Panc1 (cell line): ENCODE measurements at regions not wholly inside any gene's neighbourhood (a gene's known extent, or its start where the extent isn't known, plus 50 kb on each side); places are given as distances from the start of the nearest gene placed in this dataset.

Source experiments
- ATAC-seq: fragments of 200-7000 bp; cut with Tn5 transposase; 2 replicates; pipeline ENCODE4 v1.9.1; 2020; ENCODE audit warnings: mild to moderate bottlenecking, moderate library complexity
- BruUV-seq: library from RNA; stranded (reverse); fragments of 400-500 nt; replicated peaks from 2 replicates; lab custom pipeline; 2021; lab: Mats Ljungman, UMichigan
- CTCF ChIA-PET: fragments of 300-600 bp; sonication (Branson Sonifier 250); formaldehyde crosslinking; loops from one replicate; lab custom pipeline; 2022; ENCODE audit warnings: antibody characterized with exemption; lab: Charles Lee
- POLR2A ChIA-PET: fragments of 300-600 bp; sonication (Branson Sonifier 250); formaldehyde crosslinking; loops from one replicate; lab custom pipeline; 2022; ENCODE audit warnings: antibody characterized with exemption; lab: Charles Lee
- DNase-seq: peaks from one replicate; pipeline ENCODE4 v3.0.0-alpha.2; 2010; ENCODE audit warnings: low read depth, low spot score
- H3K27ac ChIP-seq: 2 replicates; pipeline ENCODE4 v1.5.1; 2011; ENCODE audit warnings: mild to moderate bottlenecking, low read length, inconsistent platforms
- H3K27me3 ChIP-seq: fragments of 200-500 bp; sonication (Bioruptor generic); 2 replicates; pipeline ENCODE4 v1.6.0; 2014; ENCODE audit warnings: low read length, inconsistent platforms; ENCODE audit not compliant: control insufficient read depth, insufficient read depth
- H3K36me3 ChIP-seq: fragments of 200-500 bp; sonication (Bioruptor generic); 2 replicates; pipeline ENCODE4 v1.5.1; 2014; ENCODE audit warnings: inconsistent platforms, mild to moderate bottlenecking, low read length, moderate library complexity; ENCODE audit not compliant: control insufficient read depth, insufficient read depth
- H3K4me1 ChIP-seq: 2 replicates; pipeline ENCODE4 v1.5.1; 2011; ENCODE audit warnings: inconsistent platforms, mild to moderate bottlenecking, low read length, moderate library complexity; ENCODE audit not compliant: control insufficient read depth, insufficient read depth
- H3K4me3 ChIP-seq, 2 experiments: 2 replicates each; pipeline ENCODE4 v1.5.1; 2011 to 2012; ENCODE audit warnings: low read depth in 2 of 2, low read length in 2 of 2, mild to moderate bottlenecking in 2 of 2, inconsistent platforms in 1 of 2, moderate library complexity in 1 of 2
- H3K9me3 ChIP-seq: fragments of 200-500 bp; sonication (Bioruptor generic); 2 replicates; pipeline ENCODE4 v1.5.1; 2014; ENCODE audit warnings: low read depth, mild to moderate bottlenecking, inconsistent platforms, low read length, moderate library complexity; ENCODE audit not compliant: control insufficient read depth, insufficient read depth
- CTCF ChIP-seq: fragments of 450-650 bp; IDR thresholded peaks from 2 replicates; pipeline ENCODE4 v1.5.1; 2017; ENCODE audit warnings: mild to moderate bottlenecking
- POLR2AphosphoS5 ChIP-seq: IDR thresholded peaks from 2 replicates; pipeline ENCODE4 v1.6.1; 2012; ENCODE audit warnings: mild to moderate bottlenecking, low read depth, low read length, moderate library complexity
- REST ChIP-seq, 2 experiments: IDR thresholded peaks; 2 replicates each; pipeline ENCODE4 v1.6.1; 2011 to 2012; ENCODE audit warnings: low read depth in 2 of 2, control low read depth in 1 of 2, low read length in 1 of 2, mild to moderate bottlenecking in 1 of 2, moderate library complexity in 1 of 2; ENCODE audit not compliant: insufficient read depth in 1 of 2
- SIN3A ChIP-seq: IDR thresholded peaks from 2 replicates; pipeline ENCODE4 v1.6.1; 2012; ENCODE audit warnings: low read depth, mild to moderate bottlenecking, low read length, moderate library complexity, borderline replicate concordance; ENCODE audit not compliant: insufficient read depth
- TCF7L2 ChIP-seq: IDR thresholded peaks from 2 replicates; pipeline ENCODE4 v1.6.1; 2011; ENCODE audit warnings: mild to moderate bottlenecking, low read depth, low read length, inconsistent platforms
- in situ Hi-C: cut with HindIII; loops from 2 replicates; pipeline ENCODE4 v1.10.0; 2016; ENCODE audit warnings: low sequenced_read_pairs, low pct_unique_long_range_greater_than_20kb
- intact Hi-C: fragments of 100-400 bp; cut with micrococcal nuclease; formaldehyde crosslinking; loops from one replicate; pipeline ENCODE4 v1.10.0; 2022; ENCODE audit not compliant: unreplicated experiment

- TF ChIP-seq REST (IDR thresholded peaks at IDR 0.05; ENCODE audit: insufficient read depth in 1 of 2, low read depth in 2 of 2, low read length in 1 of 2) = no peak
- no peak for TF ChIP-seq TCF7L2
- TF ChIP-seq CTCF = no peak
- TF ChIP-seq POLR2AphosphoS5 = no peak
- no peak for TF ChIP-seq SIN3A
- H3K9me3 ChIP-seq = no peaks in the 10 kb centered on the region
- BruUV-seq = no TSS peak
- DNase-seq = no peak
- H3K27me3 ChIP-seq = no peaks in the 10 kb centered on the region
- H3K27ac ChIP-seq = no peak overlapping the region
- no peaks in the 10 kb centered on the region for H3K36me3 ChIP-seq
- in situ Hi-C loops = no loop called here
- H3K4me1 ChIP-seq = no peaks in the 10 kb centered on the region
- POLR2A ChIA-PET = no interaction called here
- ATAC-seq = no peak
- intact Hi-C loops = no loop called here
- no peak overlapping the region for H3K4me3 ChIP-seq
- CTCF ChIA-PET = no interaction called here
Observed at GRCh38 chr2:38491436-38491835, 111.3 kb downstream of the HNRNPLL start.

- intact Hi-C loops (no loop called here), in situ Hi-C loops (no loop called here)
- DNase-seq = no peak
- no TSS peak for BruUV-seq
- ATAC-seq = no peak
- Histone ChIP-seq H3K36me3 (no peaks in the 10 kb centered on the region), H3K4me1 (no peaks in the 10 kb centered on the region), H3K9me3 (no peaks in the 10 kb centered on the region), H3K27ac (no peak overlapping the region), H3K27me3 (no peaks in the 10 kb centered on the region), H3K4me3 (no peak overlapping the region)
- CTCF ChIA-PET = no interaction called here
- POLR2A ChIA-PET = no interaction called here
- TF ChIP-seq TCF7L2 (no peak), CTCF (no peak), POLR2AphosphoS5 (no peak), SIN3A (no peak), REST (IDR thresholded peaks at IDR 0.05; ENCODE audit: insufficient read depth in 1 of 2, low read depth in 2 of 2, low read length in 1 of 2) (no peak)
Observed at GRCh38 chr2:38489846-38490245, 112.8 kb upstream of the ATL2 start.
